ENCODE measurements at regions not wholly inside any gene's neighbourhood (a gene's known extent, or its start where the extent isn't known, plus 50 kb on each side); places are given as distances from the start of the nearest gene placed in this dataset.

DNA sequence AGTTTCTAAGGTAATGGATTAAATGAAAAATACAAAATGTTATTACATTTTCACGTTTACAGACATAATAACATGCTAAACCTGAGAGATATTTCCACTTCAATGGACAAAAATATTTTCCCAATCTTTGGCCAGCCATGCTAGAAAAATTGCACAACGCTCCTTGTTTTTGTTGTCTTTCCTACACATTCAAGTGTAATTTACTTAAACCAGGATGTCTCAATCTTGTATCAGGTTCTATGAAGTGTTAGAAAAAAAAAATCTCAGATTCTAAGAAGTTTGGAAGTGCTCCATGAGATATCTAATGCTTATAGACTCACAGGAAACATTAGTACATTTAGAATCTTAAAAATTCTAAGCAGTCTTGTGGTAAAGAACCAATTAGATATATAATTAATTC, 141.8 kb upstream of the SLC35G4 start:
- no peak for TF ChIP-seq POLR2AphosphoS5 (IDR thresholded peaks at IDR 0.05; ENCODE audit: low read depth, low read length)
- no peak for TF ChIP-seq TAF1 (IDR thresholded peaks at IDR 0.05; ENCODE audit: low read depth, low read length)
- TF ChIP-seq POLR2A (IDR thresholded peaks at IDR 0.05; ENCODE audit: low read depth, low read length) = no peak
- no peak for TF ChIP-seq SPI1 (IDR thresholded peaks at IDR 0.05; ENCODE audit: low read depth, low read length)
- TF ChIP-seq PAX5 (IDR thresholded peaks at IDR 0.05; ENCODE audit: insufficient read depth, low read length, severe bottlenecking) = no peak

All from GM12891 (cell line).